NB4 (cell line): ENCODE measurements at regions not wholly inside any gene's neighbourhood (a gene's known extent, or its start where the extent isn't known, plus 50 kb on each side); places are given as distances from the start of the nearest gene placed in this dataset.

Experiments
- MAX ChIP-seq: IDR thresholded peaks from 2 replicates; pipeline ENCODE4 v1.6.1; 2011; ENCODE audit warnings: low read depth, low read length
- POLR2A ChIP-seq: IDR thresholded peaks from 2 replicates; pipeline ENCODE4 v1.6.1; 2011; ENCODE audit warnings: mild to moderate bottlenecking; ENCODE audit not compliant: insufficient read length; ENCODE audit errors: extremely low read depth
- TF ChIP-seq, protein P1 (sequence below): IDR thresholded peaks from one replicate; pipeline ENCODE4 v1.5.1; 2012; ENCODE audit warnings: low read depth, low read length

GRCh38 chr10:37654466-37654865, 202.9 kb downstream of the ZNF248 start:
- no peak for TF ChIP-seq POLR2A
- TF ChIP-seq, protein P1, sequence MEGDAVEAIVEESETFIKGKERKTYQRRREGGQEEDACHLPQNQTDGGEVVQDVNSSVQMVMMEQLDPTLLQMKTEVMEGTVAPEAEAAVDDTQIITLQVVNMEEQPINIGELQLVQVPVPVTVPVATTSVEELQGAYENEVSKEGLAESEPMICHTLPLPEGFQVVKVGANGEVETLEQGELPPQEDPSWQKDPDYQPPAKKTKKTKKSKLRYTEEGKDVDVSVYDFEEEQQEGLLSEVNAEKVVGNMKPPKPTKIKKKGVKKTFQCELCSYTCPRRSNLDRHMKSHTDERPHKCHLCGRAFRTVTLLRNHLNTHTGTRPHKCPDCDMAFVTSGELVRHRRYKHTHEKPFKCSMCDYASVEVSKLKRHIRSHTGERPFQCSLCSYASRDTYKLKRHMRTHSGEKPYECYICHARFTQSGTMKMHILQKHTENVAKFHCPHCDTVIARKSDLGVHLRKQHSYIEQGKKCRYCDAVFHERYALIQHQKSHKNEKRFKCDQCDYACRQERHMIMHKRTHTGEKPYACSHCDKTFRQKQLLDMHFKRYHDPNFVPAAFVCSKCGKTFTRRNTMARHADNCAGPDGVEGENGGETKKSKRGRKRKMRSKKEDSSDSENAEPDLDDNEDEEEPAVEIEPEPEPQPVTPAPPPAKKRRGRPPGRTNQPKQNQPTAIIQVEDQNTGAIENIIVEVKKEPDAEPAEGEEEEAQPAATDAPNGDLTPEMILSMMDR: no peak
- TF ChIP-seq MAX: no peak
